KMS-11 (cell line): ENCODE measurements at regions not wholly inside any gene's neighbourhood (a gene's known extent, or its start where the extent isn't known, plus 50 kb on each side); places are given as distances from the start of the nearest gene placed in this dataset.

Source experiments
- H2AFZ ChIP-seq: fragments of 200-600 bp; sonication (generic); 2 replicates; pipeline ENCODE4 v1.6.1; 2016; ENCODE audit warnings: antibody characterized with exemption, mixed run types, low read depth
- H3K27ac ChIP-seq: fragments of 200-600 bp; sonication (generic); 2 replicates; pipeline ENCODE4 v1.6.1; 2016; ENCODE audit warnings: mild to moderate bottlenecking, mixed run types
- H3K27me3 ChIP-seq: fragments of 200-600 bp; sonication (generic); 2 replicates; pipeline ENCODE4 v1.6.1; 2017; ENCODE audit warnings: mild to moderate bottlenecking, low read depth, mixed run types, moderate library complexity; ENCODE audit not compliant: insufficient read depth
- H3K36me3 ChIP-seq: fragments of 200-600 bp; sonication (generic); 2 replicates; pipeline ENCODE4 v1.6.1; 2017; ENCODE audit warnings: mild to moderate bottlenecking, mixed run types; ENCODE audit not compliant: insufficient read depth
- H3K4me1 ChIP-seq: fragments of 200-600 bp; sonication (generic); 2 replicates; pipeline ENCODE4 v1.6.1; 2016; ENCODE audit warnings: mild to moderate bottlenecking, low read depth, mixed run types; ENCODE audit not compliant: poor library complexity, severe bottlenecking
- H3K4me2 ChIP-seq: fragments of 200-600 bp; sonication (generic); 2 replicates; pipeline ENCODE4 v1.7.0; 2016; ENCODE audit warnings: mild to moderate bottlenecking, mixed run types
- H3K4me3 ChIP-seq: fragments of 200-600 bp; sonication (generic); IDR thresholded peaks from 2 replicates; pipeline ENCODE4 v1.6.1; 2017; ENCODE audit warnings: low read depth, low read length, mixed read lengths; ENCODE audit not compliant: insufficient read depth
- H3K79me2 ChIP-seq: fragments of 200-600 bp; sonication (generic); 2 replicates; pipeline ENCODE4 v1.6.1; 2016; ENCODE audit warnings: low read depth, mixed run types; ENCODE audit not compliant: insufficient read depth
- H3K9ac ChIP-seq: fragments of 200-600 bp; sonication (generic); 2 replicates; pipeline ENCODE4 v1.6.1; 2016; ENCODE audit warnings: mild to moderate bottlenecking, mixed run types
- H4K20me1 ChIP-seq: fragments of 200-600 bp; sonication (generic); 2 replicates; pipeline ENCODE4 v1.6.1; 2016; ENCODE audit warnings: mild to moderate bottlenecking, mixed run types; ENCODE audit not compliant: insufficient read depth
- CTCF ChIP-seq: fragments of 200-600 bp; sonication (generic); conservative IDR thresholded peaks from 2 replicates; pipeline ENCODE4 v1.6.1; 2017; ENCODE audit warnings: low read depth, mild to moderate bottlenecking, antibody characterized with exemption, low read length, moderate library complexity, mixed read lengths

GRCh38 chr3:55246033-55246432, 241.1 kb downstream of the WNT5A start:
- H3K36me3 ChIP-seq, result no peaks in the 10 kb centered on the region
- no peak overlapping the region for H2AFZ ChIP-seq
- H4K20me1 ChIP-seq, result no peaks in the 10 kb centered on the region
- H3K4me3 ChIP-seq, result no peak overlapping the region
- no peak overlapping the region for H3K4me2 ChIP-seq
- no peaks in the 10 kb centered on the region for H3K4me1 ChIP-seq
- H3K27ac ChIP-seq, result no peak overlapping the region
- H3K9ac ChIP-seq, result no peak overlapping the region
- no peaks in the 10 kb centered on the region for H3K27me3 ChIP-seq
- TF ChIP-seq CTCF, result no peak
- no peaks in the 10 kb centered on the region for H3K79me2 ChIP-seq

DNA sequence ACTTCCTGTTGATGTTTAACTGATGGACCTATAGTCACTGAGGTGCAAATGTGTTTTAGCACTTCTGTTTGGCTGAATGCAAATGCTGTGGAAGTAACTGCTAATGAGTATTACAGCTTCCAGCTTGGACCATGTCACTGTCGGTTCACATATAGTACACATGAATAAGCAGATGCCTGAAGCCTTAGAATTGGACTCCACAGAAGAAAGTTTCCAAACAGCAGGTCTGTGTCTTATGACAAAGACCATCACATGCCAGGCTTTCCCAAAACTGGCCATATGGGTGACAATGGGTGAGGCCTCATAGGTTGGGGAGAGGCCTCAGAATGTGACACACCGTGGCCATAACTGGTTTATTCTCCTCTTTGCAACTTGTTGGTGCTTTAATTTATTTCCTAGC, 241.8 kb downstream of the WNT5A start:
- Histone ChIP-seq H3K79me2 (no peaks in the 10 kb centered on the region), H3K4me3 (no peak overlapping the region)

GRCh38 chr3:55244247-55244646, 242.9 kb downstream of the WNT5A start:
- Histone ChIP-seq H3K4me1 (no peaks in the 10 kb centered on the region), H2AFZ (no peak overlapping the region), H3K4me2 (no peak overlapping the region), H3K36me3 (no peaks in the 10 kb centered on the region), H3K9ac (no peak overlapping the region), H4K20me1 (no peaks in the 10 kb centered on the region), H3K27ac (no peak overlapping the region), H3K79me2 (no peaks in the 10 kb centered on the region), H3K4me3 (no peak overlapping the region), H3K27me3 (no peaks in the 10 kb centered on the region)
- no peak for TF ChIP-seq CTCF

More for the DNA sequence above, 241.8 kb downstream of the WNT5A start:
- Histone ChIP-seq H3K36me3 (no peaks in the 10 kb centered on the region), H4K20me1 (no peaks in the 10 kb centered on the region), H3K27ac (no peak overlapping the region), H3K4me1 (no peaks in the 10 kb centered on the region), H2AFZ (no peak overlapping the region), H3K9ac (no peak overlapping the region), H3K4me2 (no peak overlapping the region), H3K27me3 (no peaks in the 10 kb centered on the region)
- TF ChIP-seq CTCF, result no peak

- Histone ChIP-seq H4K20me1 (no peaks in the 10 kb centered on the region), H3K4me3 (no peak overlapping the region), H3K27ac (no peak overlapping the region), H3K36me3 (no peaks in the 10 kb centered on the region), H3K9ac (no peak overlapping the region), H3K4me2 (no peak overlapping the region), H3K27me3 (no peaks in the 10 kb centered on the region), H3K4me1 (no peaks in the 10 kb centered on the region), H3K79me2 (no peaks in the 10 kb centered on the region), H2AFZ (no peak overlapping the region)
- no peak for TF ChIP-seq CTCF
Observed at GRCh38 chr3:55243678-55244077, 243.4 kb downstream of the WNT5A start.

GRCh38 chr3:55242921-55243320, 244.2 kb downstream of the WNT5A start:
- Histone ChIP-seq H2AFZ (no peak overlapping the region), H3K27ac (no peak overlapping the region), H3K79me2 (no peaks in the 10 kb centered on the region), H3K4me1 (no peaks in the 10 kb centered on the region), H3K27me3 (no peaks in the 10 kb centered on the region), H3K9ac (no peak overlapping the region), H3K36me3 (no peaks in the 10 kb centered on the region), H3K4me3 (no peak overlapping the region), H4K20me1 (no peaks in the 10 kb centered on the region), H3K4me2 (no peak overlapping the region)
- TF ChIP-seq CTCF, result no peak
